WTC11 (cell line): ENCODE measurements at regions not wholly inside any gene's neighbourhood (a gene's known extent, or its start where the extent isn't known, plus 50 kb on each side); places are given as distances from the start of the nearest gene placed in this dataset.

Experiments used
- ATAC-seq: fragments of 200-7000 bp; cut with Tn5 transposase; 2 replicates; pipeline ENCODE4 v1.10.0; 2021; ENCODE audit warnings: mild to moderate bottlenecking, moderate library complexity
- CTCF ChIA-PET: fragments of 300-600 bp; sonication (Branson Sonifier 250); formaldehyde crosslinking; loops from one replicate; lab custom pipeline; 2021; ENCODE audit warnings: antibody characterized with exemption; lab: Charles Lee
- POLR2A ChIA-PET: fragments of 350-600 bp; sonication (Branson Sonifier 250); formaldehyde crosslinking; loops from one replicate; lab custom pipeline; 2021; ENCODE audit warnings: antibody characterized with exemption; lab: Charles Lee
- DNase-seq: peaks from one replicate; pipeline ENCODE4 v3.0.0; 2021; ENCODE audit warnings: low spot score
- H3K27ac Mint-ChIP-seq: 2 replicates; pipeline ENCODE4 v1.8.0; 2021; ENCODE audit warnings: mixed read lengths
- H3K27me3 Mint-ChIP-seq: 2 replicates; pipeline ENCODE4 v1.8.0; 2021; ENCODE audit warnings: low read depth, mild to moderate bottlenecking, moderate library complexity, mixed read lengths
- H3K36me3 Mint-ChIP-seq: 2 replicates; pipeline ENCODE4 v1.8.0; 2021; ENCODE audit warnings: mixed read lengths
- H3K4me1 Mint-ChIP-seq: 2 replicates; pipeline ENCODE4 v1.8.0; 2022; ENCODE audit warnings: mixed read lengths
- H3K4me3 Mint-ChIP-seq: 2 replicates; pipeline ENCODE4 v1.8.0; 2021; ENCODE audit warnings: mild to moderate bottlenecking, moderate library complexity, mixed read lengths
- H3K9me3 Mint-ChIP-seq: 2 replicates; pipeline ENCODE4 v1.8.0; 2021; ENCODE audit warnings: mixed read lengths
- CREM ChIP-seq: sonication (generic); formaldehyde crosslinking; IDR thresholded peaks from 2 replicates; pipeline ENCODE4 v1.8.1; 2022; ENCODE audit warnings: mild to moderate bottlenecking, missing genetic modification reagents, moderate library complexity
- MYBL2 ChIP-seq: sonication (generic); formaldehyde crosslinking; IDR thresholded peaks from 2 replicates; pipeline ENCODE4 v1.8.1; 2023; ENCODE audit warnings: mild to moderate bottlenecking, moderate library complexity, missing genetic modification reagents
- NFE2L1 ChIP-seq: sonication (generic); formaldehyde crosslinking; IDR thresholded peaks from 2 replicates; pipeline ENCODE4 v1.8.1; 2023; ENCODE audit warnings: missing genetic modification reagents
- NR2C2 ChIP-seq: sonication (generic); formaldehyde crosslinking; IDR thresholded peaks from 2 replicates; pipeline ENCODE4 v1.8.0; 2022; ENCODE audit warnings: mild to moderate bottlenecking, missing genetic modification reagents
- ZNF281 ChIP-seq: sonication (generic); formaldehyde crosslinking; IDR thresholded peaks from 2 replicates; pipeline ENCODE4 v1.8.0; 2023; ENCODE audit warnings: mild to moderate bottlenecking, missing genetic modification reagents
- ZNF317 ChIP-seq: sonication (generic); formaldehyde crosslinking; IDR thresholded peaks from 2 replicates; pipeline ENCODE4 v1.8.1; 2023; ENCODE audit warnings: low read depth, mild to moderate bottlenecking, moderate library complexity, missing genetic modification reagents, borderline replicate concordance
- ZNF416 ChIP-seq: fragments of 250-450 bp; sonication (Bioruptor Pico); IDR thresholded peaks from 2 replicates; pipeline ENCODE4 v1.9.0; 2021; ENCODE audit warnings: mild to moderate bottlenecking, inconsistent platforms
- ZNF532 ChIP-seq: fragments of 250-450 bp; sonication (Bioruptor Pico); IDR thresholded peaks from 2 replicates; pipeline ENCODE4 v1.9.0; 2021; ENCODE audit warnings: mild to moderate bottlenecking, borderline replicate concordance
- ZNF671 ChIP-seq: fragments of 250-450 bp; sonication (Bioruptor Pico); IDR thresholded peaks from 2 replicates; pipeline ENCODE4 v1.8.0; 2021; ENCODE audit warnings: mild to moderate bottlenecking
- TF ChIP-seq, protein P1 (sequence below): sonication (generic); formaldehyde crosslinking; IDR thresholded peaks from 2 replicates; pipeline ENCODE4 v1.8.1; 2022; ENCODE audit warnings: mild to moderate bottlenecking, moderate library complexity, missing genetic modification reagents
- TF ChIP-seq, protein P2 (sequence below): sonication (generic); formaldehyde crosslinking; IDR thresholded peaks from 2 replicates; pipeline ENCODE4 v1.8.1; 2023; ENCODE audit warnings: mild to moderate bottlenecking, missing genetic modification reagents
- TF ChIP-seq, protein P3 (sequence below): fragments of 250-450 bp; sonication (Bioruptor Pico); IDR thresholded peaks from 2 replicates; pipeline ENCODE4 v1.8.0; 2021; ENCODE audit warnings: mild to moderate bottlenecking
- TF ChIP-seq, protein P4 (sequence below): sonication (generic); formaldehyde crosslinking; IDR thresholded peaks from 2 replicates; pipeline ENCODE4 v1.8.0; 2023; ENCODE audit warnings: missing genetic modification reagents, mild to moderate bottlenecking, borderline replicate concordance
- TF ChIP-seq, protein P5 (sequence below): fragments of 250-450 bp; sonication (Bioruptor Pico); conservative IDR thresholded peaks from 2 replicates; pipeline ENCODE4 v1.9.0; 2021; ENCODE audit warnings: mild to moderate bottlenecking

- CTCF ChIA-PET = interaction anchor here (0.9 kb wide), 2 partner anchors 10 to 98 kb away, joined by 3 read pairs; no protein-coding TSS in a partner anchor
- Mint-ChIP-seq H3K27ac (no peak overlapping the region), H3K4me1 (peaks cover 22% of the 10 kb centered on the region), H3K4me3 (no peak overlapping the region), H3K36me3 (no peaks in the 10 kb centered on the region; the same call in 1 of the 2 replicates), H3K27me3 (no peaks in the 10 kb centered on the region), H3K9me3 (peaks cover 9% of the 10 kb centered on the region)
- ATAC-seq (no peak), DNase-seq (no peak)
- TF ChIP-seq ZNF317 (CRISPR knock-in tag) (no peak), ZNF416 (no peak), ZNF532 (CRISPR knock-in tag) (no peak)
- TF ChIP-seq, protein P1, sequence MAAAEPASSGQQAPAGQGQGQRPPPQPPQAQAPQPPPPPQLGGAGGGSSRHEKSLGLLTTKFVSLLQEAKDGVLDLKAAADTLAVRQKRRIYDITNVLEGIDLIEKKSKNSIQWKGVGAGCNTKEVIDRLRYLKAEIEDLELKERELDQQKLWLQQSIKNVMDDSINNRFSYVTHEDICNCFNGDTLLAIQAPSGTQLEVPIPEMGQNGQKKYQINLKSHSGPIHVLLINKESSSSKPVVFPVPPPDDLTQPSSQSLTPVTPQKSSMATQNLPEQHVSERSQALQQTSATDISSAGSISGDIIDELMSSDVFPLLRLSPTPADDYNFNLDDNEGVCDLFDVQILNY = no peak
- POLR2A ChIA-PET = no interaction called here
Measured at GRCh38 chr9:78606001-78606379, 309.1 kb downstream of the PSAT1 start.

GRCh38 chr9:78607853-78608252, 310.9 kb downstream of the PSAT1 start:
- H3K9me3 Mint-ChIP-seq = peaks cover 9% of the 10 kb centered on the region
- no peak overlapping the region for H3K27ac Mint-ChIP-seq
- ChIA-PET POLR2A (no interaction called here), CTCF (no interaction called here)
- no peaks in the 10 kb centered on the region for H3K27me3 Mint-ChIP-seq
- no peak overlapping the region for H3K4me3 Mint-ChIP-seq
- no peaks in the 10 kb centered on the region; the same call in 1 of the 2 replicates for H3K36me3 Mint-ChIP-seq
- ATAC-seq = no peak
- no peak for DNase-seq
- peaks cover 18% of the 10 kb centered on the region for H3K4me1 Mint-ChIP-seq
- TF ChIP-seq, protein P2, sequence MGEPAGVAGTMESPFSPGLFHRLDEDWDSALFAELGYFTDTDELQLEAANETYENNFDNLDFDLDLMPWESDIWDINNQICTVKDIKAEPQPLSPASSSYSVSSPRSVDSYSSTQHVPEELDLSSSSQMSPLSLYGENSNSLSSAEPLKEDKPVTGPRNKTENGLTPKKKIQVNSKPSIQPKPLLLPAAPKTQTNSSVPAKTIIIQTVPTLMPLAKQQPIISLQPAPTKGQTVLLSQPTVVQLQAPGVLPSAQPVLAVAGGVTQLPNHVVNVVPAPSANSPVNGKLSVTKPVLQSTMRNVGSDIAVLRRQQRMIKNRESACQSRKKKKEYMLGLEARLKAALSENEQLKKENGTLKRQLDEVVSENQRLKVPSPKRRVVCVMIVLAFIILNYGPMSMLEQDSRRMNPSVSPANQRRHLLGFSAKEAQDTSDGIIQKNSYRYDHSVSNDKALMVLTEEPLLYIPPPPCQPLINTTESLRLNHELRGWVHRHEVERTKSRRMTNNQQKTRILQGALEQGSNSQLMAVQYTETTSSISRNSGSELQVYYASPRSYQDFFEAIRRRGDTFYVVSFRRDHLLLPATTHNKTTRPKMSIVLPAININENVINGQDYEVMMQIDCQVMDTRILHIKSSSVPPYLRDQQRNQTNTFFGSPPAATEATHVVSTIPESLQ (CRISPR knock-in tag) = no peak
- TF ChIP-seq MYBL2 (CRISPR knock-in tag) (no peak), CREM (CRISPR knock-in tag) (no peak), ZNF671 (CRISPR knock-in tag) (no peak), ZNF281 (no peak), ZNF317 (CRISPR knock-in tag) (no peak), NFE2L1 (CRISPR knock-in tag) (no peak), NR2C2 (CRISPR knock-in tag) (no peak)
- TF ChIP-seq, protein P3, sequence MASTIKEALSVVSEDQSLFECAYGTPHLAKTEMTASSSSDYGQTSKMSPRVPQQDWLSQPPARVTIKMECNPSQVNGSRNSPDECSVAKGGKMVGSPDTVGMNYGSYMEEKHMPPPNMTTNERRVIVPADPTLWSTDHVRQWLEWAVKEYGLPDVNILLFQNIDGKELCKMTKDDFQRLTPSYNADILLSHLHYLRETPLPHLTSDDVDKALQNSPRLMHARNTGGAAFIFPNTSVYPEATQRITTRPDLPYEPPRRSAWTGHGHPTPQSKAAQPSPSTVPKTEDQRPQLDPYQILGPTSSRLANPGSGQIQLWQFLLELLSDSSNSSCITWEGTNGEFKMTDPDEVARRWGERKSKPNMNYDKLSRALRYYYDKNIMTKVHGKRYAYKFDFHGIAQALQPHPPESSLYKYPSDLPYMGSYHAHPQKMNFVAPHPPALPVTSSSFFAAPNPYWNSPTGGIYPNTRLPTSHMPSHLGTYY (CRISPR knock-in tag) = no peak
- TF ChIP-seq, protein P4, sequence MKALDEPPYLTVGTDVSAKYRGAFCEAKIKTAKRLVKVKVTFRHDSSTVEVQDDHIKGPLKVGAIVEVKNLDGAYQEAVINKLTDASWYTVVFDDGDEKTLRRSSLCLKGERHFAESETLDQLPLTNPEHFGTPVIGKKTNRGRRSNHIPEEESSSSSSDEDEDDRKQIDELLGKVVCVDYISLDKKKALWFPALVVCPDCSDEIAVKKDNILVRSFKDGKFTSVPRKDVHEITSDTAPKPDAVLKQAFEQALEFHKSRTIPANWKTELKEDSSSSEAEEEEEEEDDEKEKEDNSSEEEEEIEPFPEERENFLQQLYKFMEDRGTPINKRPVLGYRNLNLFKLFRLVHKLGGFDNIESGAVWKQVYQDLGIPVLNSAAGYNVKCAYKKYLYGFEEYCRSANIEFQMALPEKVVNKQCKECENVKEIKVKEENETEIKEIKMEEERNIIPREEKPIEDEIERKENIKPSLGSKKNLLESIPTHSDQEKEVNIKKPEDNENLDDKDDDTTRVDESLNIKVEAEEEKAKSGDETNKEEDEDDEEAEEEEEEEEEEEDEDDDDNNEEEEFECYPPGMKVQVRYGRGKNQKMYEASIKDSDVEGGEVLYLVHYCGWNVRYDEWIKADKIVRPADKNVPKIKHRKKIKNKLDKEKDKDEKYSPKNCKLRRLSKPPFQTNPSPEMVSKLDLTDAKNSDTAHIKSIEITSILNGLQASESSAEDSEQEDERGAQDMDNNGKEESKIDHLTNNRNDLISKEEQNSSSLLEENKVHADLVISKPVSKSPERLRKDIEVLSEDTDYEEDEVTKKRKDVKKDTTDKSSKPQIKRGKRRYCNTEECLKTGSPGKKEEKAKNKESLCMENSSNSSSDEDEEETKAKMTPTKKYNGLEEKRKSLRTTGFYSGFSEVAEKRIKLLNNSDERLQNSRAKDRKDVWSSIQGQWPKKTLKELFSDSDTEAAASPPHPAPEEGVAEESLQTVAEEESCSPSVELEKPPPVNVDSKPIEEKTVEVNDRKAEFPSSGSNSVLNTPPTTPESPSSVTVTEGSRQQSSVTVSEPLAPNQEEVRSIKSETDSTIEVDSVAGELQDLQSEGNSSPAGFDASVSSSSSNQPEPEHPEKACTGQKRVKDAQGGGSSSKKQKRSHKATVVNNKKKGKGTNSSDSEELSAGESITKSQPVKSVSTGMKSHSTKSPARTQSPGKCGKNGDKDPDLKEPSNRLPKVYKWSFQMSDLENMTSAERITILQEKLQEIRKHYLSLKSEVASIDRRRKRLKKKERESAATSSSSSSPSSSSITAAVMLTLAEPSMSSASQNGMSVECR (CRISPR knock-in tag) = no peak
- TF ChIP-seq, protein P5, sequence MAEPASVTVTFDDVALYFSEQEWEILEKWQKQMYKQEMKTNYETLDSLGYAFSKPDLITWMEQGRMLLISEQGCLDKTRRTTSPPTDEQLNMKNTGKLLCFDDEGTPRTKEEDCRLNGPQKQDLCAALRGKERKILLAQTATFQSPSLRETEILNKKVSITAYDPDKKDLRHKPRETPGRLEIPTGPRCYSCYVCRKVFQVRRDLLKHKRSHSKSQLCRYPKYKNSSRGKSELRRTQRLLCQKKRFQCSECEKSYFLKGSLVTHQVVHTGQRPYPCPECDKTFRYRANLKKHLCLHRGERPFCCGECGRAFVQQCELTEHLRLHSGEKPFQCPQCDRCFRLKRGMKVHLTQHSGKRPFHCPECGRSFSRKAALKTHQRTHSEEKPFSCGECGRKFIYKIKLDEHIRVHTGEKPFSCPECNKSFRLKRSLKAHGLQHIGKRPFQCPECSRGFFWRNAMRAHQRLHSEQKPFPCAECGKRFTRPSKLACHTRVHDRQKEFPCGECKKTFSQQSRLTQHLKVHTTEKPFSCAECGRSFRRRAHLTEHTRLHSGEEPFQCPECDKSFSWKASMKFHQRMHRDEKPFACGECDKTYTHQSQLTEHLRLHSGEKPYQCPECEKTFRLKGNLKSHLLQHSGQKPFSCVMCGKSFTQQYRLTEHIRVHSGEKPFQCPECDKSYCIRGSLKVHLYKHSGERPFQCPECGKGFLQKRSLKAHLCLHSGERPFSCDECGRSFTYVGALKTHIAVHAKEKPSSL (CRISPR knock-in tag) = no peak
